HK-2 (cell line): ENCODE measurements at regions not wholly inside any gene's neighbourhood (a gene's known extent, or its start where the extent isn't known, plus 50 kb on each side); places are given as distances from the start of the nearest gene placed in this dataset.
"Not testable (repeated sequence)": the region's sequence is repeated elsewhere in the genome, so short reads cannot be mapped to it uniquely, and the experiment has no call there.

ENCODE experiments used
- DNase-seq: peaks from one replicate; pipeline ENCODE4 v3.0.0-alpha.2; 2018; ENCODE audit not compliant: unreplicated experiment

DNA sequence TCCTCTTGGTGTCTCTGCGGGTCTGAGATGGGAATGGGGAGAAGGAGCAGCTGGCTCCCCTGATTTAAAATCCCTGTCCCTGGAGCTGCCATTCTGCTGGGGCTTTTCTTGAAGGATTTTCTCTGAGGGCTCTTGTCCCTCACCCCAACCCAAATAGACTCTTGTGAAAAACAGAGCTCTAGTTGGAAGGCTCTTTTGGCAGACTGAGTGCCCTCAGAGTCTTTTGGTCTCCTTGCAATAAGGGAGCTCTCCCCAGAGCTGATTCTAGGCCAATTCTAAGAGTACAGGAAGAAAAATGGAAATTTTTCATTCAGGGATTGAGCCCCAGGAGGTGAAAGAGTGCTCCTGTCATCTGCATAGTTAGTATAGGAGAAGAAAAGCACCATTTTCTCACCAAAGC, 238.3 kb downstream of the COG6 start:
- no peak for DNase-seq

DNA sequence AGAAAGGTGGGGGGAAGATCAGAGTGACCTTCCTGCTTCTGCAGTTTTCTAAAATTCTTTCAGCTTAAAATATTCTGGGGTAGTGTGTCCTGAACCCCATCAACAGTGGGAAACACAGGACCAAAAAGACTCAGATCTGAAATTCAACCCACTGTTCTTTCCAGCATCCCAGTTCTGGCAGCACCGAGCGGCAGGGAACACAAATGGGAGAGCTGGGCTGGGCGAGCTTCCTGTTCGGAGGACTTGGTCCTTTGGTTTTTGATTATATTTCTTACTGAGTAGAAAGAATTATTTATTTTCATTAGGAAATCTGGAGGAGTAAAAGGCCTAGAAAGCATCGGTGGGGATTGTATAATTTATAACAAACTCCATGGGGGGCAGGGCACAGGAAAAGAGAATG, 239.1 kb downstream of the COG6 start:
- no peak for DNase-seq

DNA sequence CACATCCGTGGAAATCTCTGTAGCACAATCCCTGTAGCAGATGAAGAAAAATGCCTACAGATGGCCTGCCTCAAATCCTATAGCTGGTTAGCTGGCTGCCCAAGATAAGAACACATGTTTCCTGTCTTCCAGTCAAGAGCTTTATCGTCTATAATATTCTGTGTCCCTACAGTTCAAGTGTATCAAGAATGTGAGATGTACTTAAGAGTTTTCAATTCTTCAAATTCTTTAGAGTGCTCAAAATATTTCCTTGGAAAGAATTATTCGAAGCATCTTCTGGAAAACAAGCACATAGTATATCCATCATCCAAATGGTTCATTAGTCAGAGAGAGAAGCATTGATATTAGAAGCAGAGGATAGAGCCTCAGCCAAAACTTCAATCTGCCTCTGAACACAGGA, 239.8 kb downstream of the COG6 start:
- no peak for DNase-seq

DNA sequence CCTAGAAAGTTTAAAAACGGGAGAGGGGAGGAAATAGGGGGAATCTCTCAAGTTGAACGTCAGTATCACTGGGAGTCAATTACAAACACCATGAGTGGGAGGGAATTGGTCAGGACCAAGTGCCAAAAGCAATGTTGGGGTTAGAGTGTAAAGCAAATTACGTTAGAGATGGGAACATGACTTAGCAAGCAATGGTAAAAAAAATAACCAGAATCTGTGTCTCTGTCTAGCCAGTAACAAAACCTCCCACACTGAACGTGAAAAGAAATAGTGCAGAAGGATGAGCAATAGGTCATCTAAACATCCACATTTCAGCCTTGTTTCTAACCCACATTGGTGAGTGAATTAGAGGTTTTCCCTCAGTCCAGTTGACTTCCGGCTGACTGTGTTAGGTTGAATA, 242.2 kb downstream of the COG6 start:
- no peak for DNase-seq

DNA sequence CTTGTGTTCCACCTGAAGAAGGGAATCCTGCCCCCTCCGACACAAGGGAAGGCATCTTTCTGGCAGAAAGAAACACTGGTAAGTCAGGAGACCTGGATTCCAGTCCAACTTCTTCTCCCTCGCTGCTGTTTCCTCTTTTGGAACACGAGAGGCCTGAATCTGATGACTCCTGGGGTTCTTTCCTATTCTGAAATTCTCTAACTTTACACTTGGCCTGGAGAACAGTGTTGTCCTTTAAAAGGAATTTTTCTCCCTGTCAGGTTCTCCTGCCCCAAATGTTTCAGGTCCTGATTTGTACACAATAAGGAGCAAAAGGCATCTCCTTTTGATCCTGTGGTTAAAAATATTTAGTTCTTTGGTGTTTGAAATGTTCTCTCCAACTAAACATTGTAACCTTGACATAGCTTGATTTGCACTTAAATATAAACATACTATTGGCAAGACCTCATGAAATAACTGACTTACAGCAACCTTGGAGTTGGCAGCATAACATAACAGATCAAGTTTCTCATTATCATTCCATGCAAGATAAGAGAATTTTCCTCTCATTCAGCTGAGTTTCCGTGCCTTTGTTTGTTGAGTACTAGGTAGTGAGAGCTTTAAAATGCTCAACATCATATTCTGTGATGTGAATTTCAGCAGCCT, 244.8 kb downstream of the COG6 start:
- DNase-seq, result no peak

DNA sequence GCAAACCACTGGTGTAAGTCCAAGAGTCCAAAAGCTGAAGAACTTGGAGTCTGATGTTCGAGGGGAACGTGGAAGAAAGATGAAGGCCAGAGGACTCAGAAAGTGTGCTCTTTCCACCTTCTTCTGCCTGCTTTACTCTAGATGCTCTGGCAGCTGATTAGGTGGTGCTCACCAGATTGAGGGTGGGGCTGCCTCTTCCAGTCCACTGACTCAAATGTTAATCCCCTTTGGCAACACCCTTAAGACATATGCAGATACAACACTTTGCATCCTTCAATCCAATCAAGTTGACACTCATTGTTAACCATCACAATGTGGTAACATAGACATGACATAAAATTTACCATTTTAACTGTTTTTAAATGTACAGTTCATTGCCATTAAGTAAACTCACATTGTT, 249.5 kb downstream of the COG6 start:
- DNase-seq, result no peak

DNA sequence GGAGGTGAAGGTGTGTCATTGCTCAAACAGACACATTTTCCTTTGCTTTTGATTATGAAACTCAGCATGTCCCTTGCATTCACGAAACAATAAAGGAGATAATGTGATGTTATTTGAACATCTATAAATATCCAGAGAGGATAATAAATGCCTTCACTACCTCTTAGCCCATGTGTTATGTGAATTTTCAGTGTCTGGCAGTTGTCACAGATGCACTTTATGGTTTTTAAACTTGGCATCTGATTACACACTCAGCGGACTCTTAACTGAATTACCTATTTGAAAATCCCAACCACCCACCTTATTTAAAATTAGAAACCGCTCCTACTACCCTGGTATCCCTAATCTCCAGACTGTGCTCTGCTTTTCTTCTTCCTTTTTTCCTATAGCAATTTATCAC, 254.2 kb downstream of the COG6 start:
- DNase-seq, result no peak

DNA sequence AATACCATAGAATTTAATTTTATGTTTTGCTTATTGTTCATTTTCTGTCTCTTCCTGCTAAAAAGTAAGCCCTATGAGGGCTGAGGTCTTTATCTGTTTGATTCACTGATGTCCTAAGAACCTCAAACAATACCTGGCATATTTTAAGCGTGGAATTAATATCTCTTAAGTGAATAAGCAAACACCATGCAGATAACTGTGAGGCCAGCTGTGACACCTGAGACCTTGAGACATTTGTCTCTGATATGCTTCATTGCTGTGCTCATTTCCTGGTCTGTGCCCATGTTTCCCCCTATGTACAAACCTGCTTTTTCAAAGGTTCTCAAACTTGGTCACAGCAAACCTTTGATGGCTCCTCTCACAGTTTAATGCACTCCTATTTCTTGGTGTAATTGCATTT, 254.6 kb downstream of the COG6 start:
- DNase-seq, result no peak

DNA sequence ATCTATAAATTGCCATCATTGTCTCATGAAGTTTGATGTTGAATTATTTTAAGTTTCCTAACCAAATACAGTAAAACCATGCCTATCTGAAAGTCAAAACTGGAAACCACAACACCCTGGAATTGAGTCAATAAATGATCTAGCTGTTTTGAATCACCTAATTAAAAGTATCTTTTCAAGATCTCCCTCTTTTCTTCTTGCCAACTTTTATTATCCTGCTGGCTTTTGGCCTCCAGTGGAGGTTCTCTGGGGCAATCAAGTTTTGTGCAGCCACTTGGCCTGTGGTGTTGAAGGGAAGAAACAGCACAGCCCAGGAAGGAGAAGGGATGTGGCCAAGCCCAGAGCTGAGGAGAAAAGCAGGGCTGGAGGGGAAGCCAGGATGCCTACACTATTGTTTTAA, 255.4 kb downstream of the COG6 start:
- no peak for DNase-seq

DNA sequence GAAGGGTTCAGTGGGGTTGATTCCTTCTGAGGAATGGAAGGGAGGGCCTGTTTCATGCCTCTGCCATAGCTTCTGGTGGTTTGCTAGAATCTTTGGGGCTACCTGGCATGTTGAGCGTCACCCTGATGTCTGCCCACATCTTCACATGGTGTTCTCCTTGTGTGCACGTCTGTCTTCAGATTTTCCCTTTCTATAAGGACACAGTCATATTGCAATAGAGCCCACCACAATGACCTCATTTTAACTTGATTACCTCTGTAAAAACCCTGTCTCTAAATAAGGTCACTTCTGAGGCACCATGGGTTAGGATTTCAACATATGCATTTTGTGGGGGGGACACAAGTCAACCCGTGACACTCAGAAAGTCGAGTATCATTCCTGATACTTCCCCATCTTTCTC, 257.9 kb downstream of the COG6 start:
- DNase-seq, result no peak

DNA sequence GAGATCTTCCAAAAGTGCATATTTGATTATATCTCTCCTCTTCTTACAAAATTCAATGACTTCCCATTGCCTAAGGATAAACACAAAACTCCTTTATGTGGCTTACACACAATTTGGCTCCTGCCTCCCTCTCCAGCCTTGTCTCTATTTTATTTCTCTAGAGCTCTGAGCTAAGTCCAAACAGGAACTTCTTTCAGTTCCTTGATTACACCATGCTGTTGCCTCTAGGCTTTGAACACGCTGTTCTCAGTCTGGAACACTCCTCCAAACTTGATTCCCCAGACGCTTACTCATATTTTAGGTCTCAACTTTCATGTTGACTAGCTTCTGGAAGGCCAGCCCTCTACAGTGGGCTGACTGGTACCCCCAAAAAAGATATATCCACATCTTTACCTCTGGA, 258.5 kb downstream of the COG6 start:
- DNase-seq, result no peak

DNA sequence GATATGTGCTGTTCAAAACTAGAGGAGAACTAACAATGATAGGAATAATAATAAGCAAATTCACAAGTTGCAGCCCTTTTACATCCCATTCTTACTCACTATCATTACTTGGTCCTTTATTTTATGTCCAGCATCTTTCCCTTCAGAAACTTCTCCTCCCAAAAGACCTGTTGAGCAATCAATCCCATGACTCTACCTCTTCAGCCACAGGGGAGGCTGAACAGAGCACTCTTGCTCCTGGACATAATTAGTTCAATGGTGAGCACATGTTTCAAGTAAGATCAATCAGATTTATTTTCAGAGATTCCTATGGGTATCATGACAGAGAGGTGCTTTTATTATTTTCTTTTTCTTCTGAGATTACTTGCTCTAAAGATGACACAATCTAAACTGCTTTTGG, 260.0 kb downstream of the COG6 start:
- no peak for DNase-seq

DNA sequence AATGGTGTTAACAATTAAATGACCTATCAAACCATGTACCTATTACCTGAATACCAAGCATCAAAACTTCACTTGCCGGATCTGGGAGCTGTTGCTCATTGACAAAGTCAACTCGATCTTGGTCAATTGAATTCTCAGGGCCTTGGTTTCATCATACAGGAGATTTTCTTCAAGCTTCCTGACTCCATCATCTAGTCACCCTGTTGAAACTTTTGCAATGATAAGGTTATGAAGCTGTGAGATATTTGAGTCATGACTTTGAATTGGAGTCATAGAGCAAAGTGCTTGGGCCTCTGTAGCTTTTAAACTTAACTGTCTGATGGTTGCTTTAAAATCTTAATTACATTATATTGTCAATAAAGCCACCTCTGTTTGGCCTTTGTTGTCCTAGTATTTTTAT, 260.9 kb downstream of the COG6 start:
- DNase-seq, result no peak

DNA sequence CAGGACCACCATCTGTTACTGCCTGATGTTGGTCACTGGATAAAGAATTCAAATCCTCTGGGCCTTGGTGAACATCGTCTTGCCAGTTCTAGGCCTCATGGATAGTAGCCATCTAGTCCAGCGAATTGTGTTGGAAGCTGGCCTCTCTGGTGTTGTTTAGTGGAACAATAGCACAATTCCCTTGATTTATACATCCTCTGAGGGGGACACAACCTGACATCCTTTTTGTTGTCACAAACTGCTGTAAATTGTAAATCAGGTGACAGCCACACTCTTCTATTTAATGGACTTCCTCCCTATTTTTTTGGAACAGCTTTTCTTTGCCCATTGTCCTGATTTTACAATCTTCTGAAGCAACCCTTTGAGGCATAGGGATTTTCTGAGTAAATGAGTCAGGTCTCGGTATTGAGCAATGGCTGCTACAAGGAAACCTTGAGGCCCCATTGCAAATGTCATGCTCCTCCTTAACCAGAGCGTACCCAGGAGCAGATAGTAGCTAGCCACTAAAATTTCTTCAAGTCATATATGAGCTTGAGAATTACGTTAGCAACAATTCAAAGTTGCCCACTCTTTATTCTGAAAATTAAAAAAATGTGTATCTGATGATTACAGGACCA, 263.3 kb downstream of the COG6 start:
- no peak for DNase-seq

DNA sequence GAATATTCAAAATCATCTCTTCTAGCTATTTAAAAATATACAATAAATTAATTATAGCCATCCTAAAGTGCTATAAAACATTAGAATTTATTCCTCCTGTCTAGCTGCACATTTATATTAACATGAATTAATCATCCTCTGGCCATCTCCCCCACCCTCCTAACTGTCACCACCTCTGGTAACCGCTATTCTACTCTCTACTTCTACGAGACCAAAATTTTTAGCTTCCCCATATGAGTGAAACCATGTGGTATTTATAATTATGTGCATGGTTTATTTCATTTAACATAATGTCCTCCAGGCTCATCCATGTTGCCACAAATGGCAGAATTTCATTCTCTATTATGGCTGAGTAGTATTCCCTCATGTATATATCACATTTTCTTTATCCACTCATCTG, 265.2 kb downstream of the COG6 start:
- DNase-seq, result no peak

DNA sequence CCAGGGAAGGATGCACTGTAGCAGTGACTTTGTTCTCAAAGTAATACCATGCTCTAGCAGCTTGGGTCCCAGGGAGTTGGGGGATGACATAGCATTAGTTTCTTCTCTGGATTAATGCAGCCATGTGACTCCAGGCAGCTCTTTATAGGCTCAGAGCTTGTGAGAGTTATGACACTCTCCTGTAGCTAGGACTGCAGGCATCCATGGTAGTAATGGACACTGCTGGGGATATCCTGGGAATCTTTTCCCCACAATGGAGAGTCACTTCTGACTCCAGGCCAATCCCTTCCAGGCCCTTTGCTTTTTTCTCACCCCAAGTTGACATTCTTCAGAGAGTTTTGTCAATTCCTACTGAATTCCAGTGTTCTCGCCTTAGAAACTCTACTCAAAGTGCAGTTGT, 270.9 kb downstream of the COG6 start:
- no peak for DNase-seq

DNA sequence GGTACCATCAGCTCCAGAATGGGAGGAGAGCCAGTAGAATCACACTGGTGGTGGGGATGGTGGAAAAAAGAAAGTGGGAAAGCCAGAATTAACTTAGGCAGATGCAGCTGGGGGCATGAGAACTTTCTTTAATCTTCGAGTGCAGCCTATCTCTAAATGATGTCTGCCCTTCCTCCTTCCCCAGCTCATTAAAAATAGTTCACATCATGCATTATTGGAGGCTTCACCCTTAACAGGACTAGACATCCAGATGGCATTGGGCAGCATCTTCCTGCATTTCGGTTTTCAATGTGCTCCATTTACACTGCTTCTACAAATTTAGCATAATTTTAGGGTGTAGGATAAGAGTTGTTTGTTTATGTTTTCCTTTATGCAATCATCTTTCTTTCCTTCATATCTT, 272.8 kb downstream of the COG6 start:
- DNase-seq, result no peak

DNA sequence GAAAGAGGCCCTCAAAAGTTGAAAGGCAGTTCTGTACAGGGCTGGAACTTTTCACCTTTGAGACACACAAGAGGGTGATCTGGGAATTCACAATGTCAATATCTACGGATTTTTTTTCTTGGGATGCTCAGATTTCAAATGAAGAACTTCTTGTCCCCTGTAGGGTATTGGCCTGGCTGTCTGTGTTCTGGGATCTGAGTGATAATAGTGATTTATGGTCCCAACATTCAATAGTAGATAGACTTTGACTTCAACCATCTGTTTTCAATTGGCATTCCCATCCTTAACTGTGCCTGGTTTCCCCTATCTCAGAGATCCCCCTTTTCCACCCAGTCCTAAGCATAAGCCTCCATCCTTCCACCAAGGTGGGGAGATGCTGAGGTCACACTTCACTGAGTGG, 274.1 kb downstream of the COG6 start:
- no peak for DNase-seq

DNA sequence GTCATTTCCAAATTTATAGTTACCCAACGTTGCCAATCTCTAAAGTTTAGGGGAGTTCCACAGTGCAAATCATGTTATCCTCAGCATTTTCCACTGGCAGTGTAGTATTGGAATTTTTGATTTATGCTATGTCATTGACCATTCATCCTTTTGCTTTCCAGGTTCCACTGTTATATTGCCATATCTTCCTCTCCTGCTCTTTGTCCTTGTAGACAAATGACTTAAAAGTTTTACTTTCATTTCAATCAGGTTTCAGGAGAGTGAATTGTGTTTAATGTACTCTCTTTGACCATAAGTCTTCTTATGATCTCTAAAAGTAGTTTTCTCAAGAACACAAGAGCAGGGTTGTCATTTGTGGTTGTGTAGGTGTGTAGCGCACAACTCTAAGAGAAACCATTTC, 274.6 kb downstream of the COG6 start:
- no peak for DNase-seq

DNA sequence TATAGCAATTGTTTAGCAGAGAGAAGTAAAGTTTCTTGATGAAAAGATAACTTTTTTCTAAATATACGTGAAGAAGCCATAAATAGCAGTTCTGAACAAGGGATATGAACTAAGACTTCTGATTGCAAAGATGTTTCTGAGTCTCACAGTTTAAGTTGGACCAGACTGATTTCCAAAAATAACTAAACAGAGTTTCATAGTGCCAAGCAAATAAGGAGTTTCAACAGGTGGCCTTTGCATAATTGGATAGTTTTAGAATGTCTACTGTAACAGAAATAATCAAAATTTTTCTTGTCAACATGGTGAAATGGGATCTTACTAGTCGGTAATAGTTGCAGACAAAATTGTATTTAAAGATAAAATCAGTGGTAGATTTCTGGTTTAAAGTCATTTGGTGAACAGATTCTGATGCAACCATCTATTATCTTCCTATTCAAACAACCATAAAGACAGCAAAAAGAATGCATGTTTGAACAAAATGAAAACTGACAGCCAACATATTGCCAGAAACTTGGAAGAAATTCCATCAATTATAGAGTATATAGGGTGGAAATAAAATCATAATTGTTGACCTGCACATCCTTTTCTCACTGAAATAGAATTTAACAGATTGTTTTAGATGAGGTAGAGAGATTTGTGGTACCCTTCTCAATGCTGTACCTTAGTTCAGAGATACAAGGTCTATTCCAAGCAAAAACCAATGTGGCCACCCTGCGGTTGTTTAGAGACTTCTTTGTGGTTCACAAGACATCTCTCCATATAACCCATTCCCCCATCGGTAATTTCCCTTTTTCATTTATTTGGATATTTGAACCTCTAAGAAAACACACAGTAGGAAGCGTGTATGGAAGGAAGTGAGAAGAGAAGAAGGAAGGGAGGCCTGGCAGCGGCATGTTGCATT, 275.3 kb downstream of the COG6 start:
- DNase-seq, result no peak

DNA sequence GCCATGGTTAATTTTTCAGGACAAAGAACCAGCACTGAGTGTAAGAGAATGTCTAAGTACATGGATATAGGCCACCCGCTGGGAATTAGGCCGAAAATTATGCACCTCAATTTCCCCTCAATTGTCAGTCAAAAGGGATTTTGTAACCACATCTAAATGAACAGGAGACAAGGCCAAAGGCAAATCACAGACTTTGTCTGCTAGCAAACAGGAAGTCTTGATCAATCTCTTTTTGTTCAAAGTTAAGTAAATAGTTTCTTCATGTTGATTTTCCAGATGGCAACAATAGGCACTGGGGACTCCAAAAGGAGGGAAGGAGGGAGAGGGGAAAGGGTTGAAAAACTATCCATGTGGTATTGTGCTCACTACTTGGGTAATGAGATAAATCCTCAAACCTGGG, 276.0 kb downstream of the COG6 start:
- DNase-seq, result no peak

DNA sequence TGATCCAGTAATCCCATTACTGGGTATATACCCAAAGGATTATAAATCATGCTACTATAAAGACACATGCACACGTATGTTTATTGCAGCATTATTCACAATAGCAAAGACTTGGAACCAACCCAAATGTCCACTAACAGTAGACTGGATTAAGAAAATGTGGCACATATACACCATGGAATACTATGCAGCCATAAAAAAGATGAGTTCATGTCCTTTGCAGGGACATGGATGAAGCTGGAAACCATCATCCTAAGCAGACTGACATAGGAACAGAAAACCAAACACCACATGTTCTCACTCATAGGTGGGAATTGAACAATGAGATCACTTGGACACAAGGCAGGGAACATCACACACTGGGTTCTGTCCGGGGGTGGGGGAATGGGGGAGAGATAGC, 277.1 kb downstream of the COG6 start:
- not testable (repeated sequence) for DNase-seq

DNA sequence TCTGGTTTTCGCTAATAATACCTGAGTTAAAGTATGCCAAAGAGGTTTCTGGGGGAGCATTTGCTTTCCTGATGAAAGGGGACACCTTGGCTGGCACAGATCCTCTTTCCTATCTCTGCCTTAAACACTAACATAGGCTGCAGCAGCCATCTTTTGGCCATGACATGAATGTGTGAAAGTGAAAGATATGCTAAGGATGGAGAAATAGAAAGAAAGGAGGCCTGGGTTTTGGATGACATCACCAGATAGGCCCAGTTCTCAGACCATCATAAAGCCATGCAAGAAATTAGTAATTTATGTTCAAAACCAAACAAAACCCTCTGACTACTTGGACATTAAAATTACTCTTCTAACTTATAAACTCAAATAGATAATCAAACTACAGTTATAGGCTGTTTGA, 279.7 kb downstream of the COG6 start:
- DNase-seq, result no peak
